ENCODE measurements at regions not wholly inside any gene's neighbourhood (a gene's known extent, or its start where the extent isn't known, plus 50 kb on each side); places are given as distances from the start of the nearest gene placed in this dataset.

GRCh38 chr20:6715401-6715941 lies 52.0 kb upstream of the BMP2 start:
- DNase-seq (ENCODE audit: low spot score) = no peak
- peak; percentile 71 for ATAC-seq
- intact Hi-C loops (cut with DNase I) = no loop called here

DNA sequence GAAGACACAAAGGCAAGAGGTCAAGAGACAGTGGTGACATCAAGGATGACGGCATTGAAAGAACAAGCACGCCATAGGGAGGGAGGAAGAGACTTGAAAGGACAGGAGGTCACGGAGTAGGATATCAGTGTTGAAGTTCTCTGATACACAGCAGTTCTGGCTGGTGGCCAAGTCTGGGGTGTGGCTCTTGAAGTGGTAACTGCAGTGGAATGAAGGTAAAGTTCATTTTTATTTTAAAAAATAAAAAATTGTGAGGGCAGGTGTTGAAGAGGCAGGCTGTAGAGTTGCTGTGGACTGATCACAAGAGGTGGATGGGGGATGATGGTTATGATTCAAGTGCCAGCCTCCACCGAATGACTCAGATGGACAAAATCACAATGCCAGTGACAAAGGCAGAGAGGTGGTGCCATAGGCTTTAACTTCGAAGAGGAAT lies 53.2 kb upstream of the BMP2 start:
- DNase-seq (ENCODE audit: low spot score) (no peak), ATAC-seq (no peak)
- intact Hi-C loops (cut with DNase I) = no loop called here

DNA sequence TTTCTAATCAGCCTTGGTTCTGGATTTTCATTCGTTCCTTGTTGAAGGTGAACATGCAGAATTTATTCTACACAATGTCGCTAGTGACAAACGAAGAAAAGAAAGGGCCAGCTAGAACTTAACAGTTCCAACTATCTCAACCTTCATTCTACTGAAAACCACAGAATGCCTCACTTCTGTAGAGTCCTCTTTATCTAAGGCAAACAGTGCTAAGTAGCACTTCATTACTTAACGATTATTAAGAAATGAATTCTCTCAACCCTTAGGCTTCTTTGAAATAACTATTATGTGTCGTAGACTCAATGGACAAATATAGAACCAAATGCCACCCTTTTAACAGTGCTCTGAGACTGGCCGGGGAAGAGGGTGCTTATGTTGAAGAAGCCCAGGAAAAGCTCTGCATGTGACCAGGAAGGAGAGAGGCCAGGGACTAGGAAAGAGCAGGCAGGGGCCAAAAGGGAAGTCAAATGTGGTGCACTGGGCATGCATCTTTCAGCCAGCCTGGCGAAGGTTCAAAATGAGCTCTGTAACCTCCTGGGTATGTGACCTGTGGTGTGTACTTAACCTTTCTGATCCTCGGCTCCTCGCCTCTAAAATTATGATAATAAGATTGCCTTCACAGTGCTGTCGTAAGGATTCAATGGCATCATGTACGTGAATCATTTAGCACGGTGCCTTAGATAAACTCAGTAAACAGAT lies 55.4 kb upstream of the BMP2 start:
- no peak for DNase-seq (ENCODE audit: low spot score)
- ATAC-seq = no peak
- intact Hi-C loops (cut with DNase I) = no loop called here

GRCh38 chr20:6709910-6710595 lies 57.4 kb upstream of the BMP2 start:
- intact Hi-C loops (cut with DNase I) = no loop called here
- ATAC-seq = no peak
- DNase-seq (ENCODE audit: low spot score) = no peak

GRCh38 chr20:6708010-6708409 lies 59.5 kb upstream of the BMP2 start:
- intact Hi-C loops (cut with DNase I) = no loop called here
- ATAC-seq (peak; percentile 92), DNase-seq (ENCODE audit: low spot score) (peak; percentile 60)

DNA sequence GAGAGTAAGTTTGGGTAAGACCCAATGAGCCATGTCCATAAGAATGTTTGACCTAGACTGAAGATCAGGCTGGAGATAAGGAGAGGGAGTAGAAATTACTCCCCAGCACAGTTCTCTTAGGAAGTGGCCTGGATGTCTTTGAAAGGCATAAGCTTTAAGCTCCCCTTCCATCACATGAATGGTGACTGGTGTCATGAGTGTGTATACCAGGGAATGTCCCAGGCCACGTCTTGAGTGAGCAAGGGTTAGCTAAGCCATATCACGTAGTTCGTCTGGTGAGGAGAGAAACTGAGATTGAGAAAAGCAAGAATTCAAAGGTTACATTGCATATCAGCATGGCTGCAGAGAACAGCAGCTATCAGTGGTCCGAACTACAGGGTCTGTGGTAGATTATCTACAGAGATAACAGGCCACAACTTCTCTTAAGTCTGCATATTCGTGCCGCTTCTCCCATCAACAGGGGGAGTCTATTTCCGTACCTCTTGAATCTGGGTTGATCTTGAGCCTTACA lies 60.1 kb upstream of the BMP2 start:
- DNase-seq (ENCODE audit: low spot score) (no peak), ATAC-seq (no peak)
- intact Hi-C loops (cut with DNase I) = no loop called here

GRCh38 chr20:6705926-6706548 lies 61.4 kb upstream of the BMP2 start:
- DNase-seq (ENCODE audit: low spot score) = no peak
- ATAC-seq = no peak
- intact Hi-C loops (cut with DNase I) = no loop called here

- no peak for DNase-seq (ENCODE audit: low spot score)
- intact Hi-C loops (cut with DNase I) = no loop called here
- ATAC-seq = no peak
Measured at GRCh38 chr20:6705106-6705766, 62.2 kb upstream of the BMP2 start.

GRCh38 chr20:6704132-6704861 lies 63.2 kb upstream of the BMP2 start:
- ATAC-seq = peak; percentile 84
- intact Hi-C loops (cut with DNase I) = no loop called here
- DNase-seq (ENCODE audit: low spot score) = no peak

DNA sequence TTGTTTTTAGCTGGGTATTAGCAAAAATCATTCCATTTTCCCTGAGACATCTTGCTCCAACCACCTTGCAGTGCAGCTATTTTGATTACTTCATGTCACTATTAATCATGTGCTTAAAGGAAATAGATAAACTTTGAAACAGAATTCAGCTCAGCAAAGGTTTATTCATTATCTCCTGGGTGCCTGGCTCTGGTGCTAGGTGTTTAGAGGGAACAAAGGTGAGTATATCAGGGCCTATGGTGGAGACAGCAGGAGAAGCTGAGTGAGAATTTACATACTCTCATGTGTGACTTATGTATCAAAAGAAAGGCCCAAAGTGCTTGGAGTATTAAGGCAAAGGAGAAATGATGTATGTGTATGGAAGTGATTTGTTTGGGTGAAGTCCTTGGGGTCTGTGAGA lies 63.8 kb upstream of the BMP2 start:
- DNase-seq (ENCODE audit: low spot score) = no peak
- intact Hi-C loops (cut with DNase I) = no loop called here
- no peak for ATAC-seq

GRCh38 chr20:6703047-6703446 lies 64.4 kb upstream of the BMP2 start:
- no peak for ATAC-seq
- no peak for DNase-seq (ENCODE audit: low spot score)
- intact Hi-C loops (cut with DNase I) = no loop called here

- intact Hi-C loops (cut with DNase I) = no loop called here
- ATAC-seq (no peak), DNase-seq (ENCODE audit: low spot score) (no peak)
Measured at GRCh38 chr20:6702144-6702543, 65.3 kb upstream of the BMP2 start.

DNA sequence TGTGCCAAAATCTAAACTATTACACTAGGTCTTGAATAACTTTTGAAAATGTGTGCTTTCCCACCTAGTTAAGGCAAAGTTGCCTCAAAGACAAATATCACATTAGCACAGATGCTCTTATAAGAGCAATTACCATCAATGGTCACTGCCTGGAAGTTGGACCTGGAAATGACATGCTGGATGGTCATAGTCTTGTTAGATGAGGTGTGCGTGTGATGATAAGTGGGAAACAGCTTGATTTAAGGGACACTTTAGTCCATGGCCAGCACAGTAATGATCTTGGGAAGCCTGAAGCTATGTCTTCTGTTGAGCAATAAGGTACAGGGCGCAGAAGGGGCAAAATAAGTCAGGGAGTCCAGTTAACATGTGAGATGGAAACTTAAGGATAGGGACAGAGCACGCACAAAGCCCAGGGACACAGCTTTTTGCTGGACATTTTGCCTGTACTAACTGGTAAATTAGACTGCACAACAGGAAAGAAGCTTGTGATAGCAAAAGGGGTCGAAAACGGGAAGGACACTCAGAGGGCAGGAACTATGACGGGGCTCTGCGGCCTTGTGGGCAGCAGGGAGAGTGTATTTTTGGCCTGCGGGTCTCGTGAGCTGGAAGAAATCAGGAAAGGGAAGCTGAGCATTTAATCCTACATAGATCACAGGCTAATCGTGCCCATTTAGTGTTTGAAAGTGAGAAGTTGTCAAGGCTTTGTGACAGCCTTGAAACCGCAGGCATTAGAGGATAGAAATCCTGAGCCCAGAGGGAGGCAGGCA lies 66.7 kb upstream of the BMP2 start:
- DNase-seq (ENCODE audit: low spot score) (peak; percentile 62), ATAC-seq (peak; percentile 70)
- intact Hi-C loops (cut with DNase I) = no loop called here

GRCh38 chr20:6699921-6700562 lies 67.4 kb upstream of the BMP2 start:
- DNase-seq (ENCODE audit: low spot score) = no peak
- ATAC-seq = no peak
- intact Hi-C loops (cut with DNase I) = no loop called here

DNA sequence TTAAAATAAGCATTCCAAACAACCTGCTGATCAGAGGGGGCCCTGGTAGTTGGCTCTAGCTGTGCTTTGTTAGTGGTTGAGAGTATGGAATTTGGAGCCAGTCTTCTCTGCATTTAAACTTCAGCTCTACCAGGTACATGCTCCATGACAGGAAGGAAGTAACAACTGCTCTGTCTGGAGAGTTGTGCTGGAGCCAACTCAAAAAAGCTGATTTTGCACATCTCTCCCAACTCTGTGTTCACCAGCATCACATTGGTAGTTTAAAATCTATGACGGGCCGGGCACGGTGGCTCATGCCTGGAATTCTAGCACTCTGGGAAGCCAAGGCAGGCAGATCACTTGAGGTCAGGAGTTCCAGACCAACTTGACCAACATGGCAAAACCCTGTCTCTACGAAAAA lies 68.8 kb upstream of the BMP2 start:
- ATAC-seq (no peak), DNase-seq (ENCODE audit: low spot score) (no peak)
- intact Hi-C loops (cut with DNase I) = no loop called here

GRCh38 chr20:6698056-6698455 lies 69.4 kb upstream of the BMP2 start:
- intact Hi-C loops (cut with DNase I) = no loop called here
- ATAC-seq = no peak

DNA sequence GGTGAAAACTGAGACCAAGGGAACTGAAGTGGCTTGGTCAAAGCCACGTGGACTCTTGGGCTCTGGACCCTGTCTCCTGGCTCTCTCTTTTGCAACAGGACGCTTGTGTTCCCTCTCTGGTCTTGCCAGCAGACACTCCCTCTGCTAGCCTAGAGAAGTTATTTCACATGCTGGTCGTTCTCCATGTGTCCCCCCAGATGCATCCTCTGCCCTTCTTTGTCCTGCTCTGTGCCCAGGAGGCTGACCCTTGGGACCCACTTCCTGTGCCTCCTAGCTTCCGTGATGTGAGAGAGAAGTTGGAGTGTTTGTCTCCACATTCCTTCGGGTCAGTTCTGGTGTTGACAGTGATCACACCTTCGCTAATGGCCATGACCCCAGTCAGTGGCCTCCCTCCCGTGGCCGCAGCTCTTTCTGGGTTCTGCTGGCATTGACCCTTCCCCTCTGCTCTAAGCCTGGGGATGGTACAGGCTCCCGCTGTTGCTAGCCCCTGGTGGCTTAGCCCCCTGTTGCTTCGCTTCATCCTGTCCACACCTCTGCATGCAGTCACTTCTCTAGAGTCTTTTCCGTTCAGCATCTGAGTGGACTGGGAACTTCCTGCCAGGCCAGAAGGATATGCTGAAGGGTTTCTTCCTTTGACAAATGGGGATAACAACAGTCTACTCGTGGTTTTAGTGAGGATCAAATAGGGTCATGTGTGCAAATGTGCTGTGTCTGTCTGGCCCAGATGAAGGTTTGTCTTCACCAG lies 70.1 kb upstream of the BMP2 start:
- ATAC-seq (no peak), DNase-seq (ENCODE audit: low spot score) (no peak)
- intact Hi-C loops (cut with DNase I) = no loop called here

More at GRCh38 chr20:6698056-6698455, 69.4 kb upstream of the BMP2 start:
- no peak for DNase-seq (ENCODE audit: low spot score)
